Testis (tissue), 2 donors: ENCODE measurements at regions not wholly inside any gene's neighbourhood (a gene's known extent, or its start where the extent isn't known, plus 50 kb on each side); places are given as distances from the start of the nearest gene placed in this dataset.

ENCODE experiments used
- POLR2A ChIP-seq: fragments of 450-650 bp; IDR thresholded peaks from one replicate; pipeline ENCODE4 v1.6.1; 2017; ENCODE audit warnings: antibody characterized with exemption, mild to moderate bottlenecking, moderate library complexity
- TF ChIP-seq, protein P1 (sequence below), 3 experiments: fragments of 450-650 bp in 2 of 3; fragments of 200-600 bp in 1 of 3; sonication (generic) in 1 of 3; IDR thresholded peaks; one replicate each; pipeline ENCODE4 v1.5.1; 2016 to 2019; ENCODE audit warnings: antibody characterized with exemption in 3 of 3, mild to moderate bottlenecking in 2 of 3, moderate library complexity in 1 of 3

DNA sequence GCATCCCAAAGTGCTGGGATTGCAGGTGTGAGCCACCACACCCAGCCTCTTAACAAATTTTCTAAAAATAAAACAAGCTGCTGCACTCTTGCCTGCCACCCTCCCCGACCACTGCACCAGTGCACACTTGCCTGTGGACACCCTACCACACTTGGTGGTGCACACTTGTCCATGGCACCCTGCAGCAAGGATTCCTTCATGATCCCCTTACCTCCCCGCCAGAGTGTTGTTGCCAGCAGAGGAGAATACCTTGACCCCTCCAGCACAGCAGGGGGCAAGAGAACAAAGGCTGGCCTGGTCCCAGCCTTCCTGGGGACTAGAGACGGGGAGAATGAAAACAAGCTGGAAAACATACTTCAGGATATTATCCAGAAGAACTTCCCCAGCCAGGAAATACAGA lies 65.9 kb upstream of the KCND2 start:
- TF ChIP-seq POLR2A: no peak
- TF ChIP-seq, protein P1, sequence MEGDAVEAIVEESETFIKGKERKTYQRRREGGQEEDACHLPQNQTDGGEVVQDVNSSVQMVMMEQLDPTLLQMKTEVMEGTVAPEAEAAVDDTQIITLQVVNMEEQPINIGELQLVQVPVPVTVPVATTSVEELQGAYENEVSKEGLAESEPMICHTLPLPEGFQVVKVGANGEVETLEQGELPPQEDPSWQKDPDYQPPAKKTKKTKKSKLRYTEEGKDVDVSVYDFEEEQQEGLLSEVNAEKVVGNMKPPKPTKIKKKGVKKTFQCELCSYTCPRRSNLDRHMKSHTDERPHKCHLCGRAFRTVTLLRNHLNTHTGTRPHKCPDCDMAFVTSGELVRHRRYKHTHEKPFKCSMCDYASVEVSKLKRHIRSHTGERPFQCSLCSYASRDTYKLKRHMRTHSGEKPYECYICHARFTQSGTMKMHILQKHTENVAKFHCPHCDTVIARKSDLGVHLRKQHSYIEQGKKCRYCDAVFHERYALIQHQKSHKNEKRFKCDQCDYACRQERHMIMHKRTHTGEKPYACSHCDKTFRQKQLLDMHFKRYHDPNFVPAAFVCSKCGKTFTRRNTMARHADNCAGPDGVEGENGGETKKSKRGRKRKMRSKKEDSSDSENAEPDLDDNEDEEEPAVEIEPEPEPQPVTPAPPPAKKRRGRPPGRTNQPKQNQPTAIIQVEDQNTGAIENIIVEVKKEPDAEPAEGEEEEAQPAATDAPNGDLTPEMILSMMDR (IDR thresholded peaks at IDR 0.05): no peak
